ENCODE measurements at regions not wholly inside any gene's neighbourhood (a gene's known extent, or its start where the extent isn't known, plus 50 kb on each side); places are given as distances from the start of the nearest gene placed in this dataset.

DNA sequence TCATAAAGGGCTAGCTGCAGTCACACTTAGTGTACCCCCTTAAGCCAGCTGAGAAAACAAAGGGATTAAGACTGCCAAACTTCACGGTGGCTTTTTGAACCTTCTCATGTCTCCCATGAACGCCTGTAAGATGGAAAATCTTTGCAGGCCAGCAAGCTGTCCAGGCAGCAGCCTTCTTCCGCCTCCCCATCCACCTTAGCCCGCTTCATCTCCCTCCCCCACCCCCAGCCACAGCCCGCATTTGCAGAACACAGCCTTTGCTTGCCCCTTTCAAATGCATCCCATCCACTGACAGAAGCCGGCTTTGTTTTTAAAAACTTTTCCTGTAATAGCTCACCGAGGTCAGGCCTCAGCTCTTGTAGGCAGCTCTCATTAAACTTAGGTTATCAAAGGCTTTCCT is 113.8 kb upstream of the FAM9B start:
- TF ChIP-seq, protein P1, sequence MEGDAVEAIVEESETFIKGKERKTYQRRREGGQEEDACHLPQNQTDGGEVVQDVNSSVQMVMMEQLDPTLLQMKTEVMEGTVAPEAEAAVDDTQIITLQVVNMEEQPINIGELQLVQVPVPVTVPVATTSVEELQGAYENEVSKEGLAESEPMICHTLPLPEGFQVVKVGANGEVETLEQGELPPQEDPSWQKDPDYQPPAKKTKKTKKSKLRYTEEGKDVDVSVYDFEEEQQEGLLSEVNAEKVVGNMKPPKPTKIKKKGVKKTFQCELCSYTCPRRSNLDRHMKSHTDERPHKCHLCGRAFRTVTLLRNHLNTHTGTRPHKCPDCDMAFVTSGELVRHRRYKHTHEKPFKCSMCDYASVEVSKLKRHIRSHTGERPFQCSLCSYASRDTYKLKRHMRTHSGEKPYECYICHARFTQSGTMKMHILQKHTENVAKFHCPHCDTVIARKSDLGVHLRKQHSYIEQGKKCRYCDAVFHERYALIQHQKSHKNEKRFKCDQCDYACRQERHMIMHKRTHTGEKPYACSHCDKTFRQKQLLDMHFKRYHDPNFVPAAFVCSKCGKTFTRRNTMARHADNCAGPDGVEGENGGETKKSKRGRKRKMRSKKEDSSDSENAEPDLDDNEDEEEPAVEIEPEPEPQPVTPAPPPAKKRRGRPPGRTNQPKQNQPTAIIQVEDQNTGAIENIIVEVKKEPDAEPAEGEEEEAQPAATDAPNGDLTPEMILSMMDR (IDR thresholded peaks at IDR 0.05; ENCODE audit: insufficient read depth, low read length, poor library complexity, severe bottlenecking) = no peak
- no peak for TF ChIP-seq EZH2phosphoT487 (conservative IDR thresholded peaks at IDR 0.05; ENCODE audit: low read length)

All from SU-DHL-6 (cell line).